22Rv1 (cell line): ENCODE measurements at regions not wholly inside any gene's neighbourhood (a gene's known extent, or its start where the extent isn't known, plus 50 kb on each side); places are given as distances from the start of the nearest gene placed in this dataset.
A peak's percentile ranks its signal among the peaks of the same experiment; 100 is the strongest.
"Not testable (repeated sequence)": the region's sequence is repeated elsewhere in the genome, so short reads cannot be mapped to it uniquely, and the experiment has no call there.

Source experiments
- H3K27ac ChIP-seq: fragments of 450-650 bp; 2 replicates; pipeline ENCODE4 v1.5.1; 2017
- ZFX ChIP-seq: fragments of 450-650 bp; IDR thresholded peaks from 2 replicates; pipeline ENCODE4 v1.6.1; 2017; ENCODE audit warnings: antibody characterized with exemption, borderline replicate concordance
- TF ChIP-seq, protein P1 (sequence below): fragments of 450-650 bp; IDR thresholded peaks from 2 replicates; pipeline ENCODE4 v1.5.1; 2017; ENCODE audit warnings: mild to moderate bottlenecking

DNA sequence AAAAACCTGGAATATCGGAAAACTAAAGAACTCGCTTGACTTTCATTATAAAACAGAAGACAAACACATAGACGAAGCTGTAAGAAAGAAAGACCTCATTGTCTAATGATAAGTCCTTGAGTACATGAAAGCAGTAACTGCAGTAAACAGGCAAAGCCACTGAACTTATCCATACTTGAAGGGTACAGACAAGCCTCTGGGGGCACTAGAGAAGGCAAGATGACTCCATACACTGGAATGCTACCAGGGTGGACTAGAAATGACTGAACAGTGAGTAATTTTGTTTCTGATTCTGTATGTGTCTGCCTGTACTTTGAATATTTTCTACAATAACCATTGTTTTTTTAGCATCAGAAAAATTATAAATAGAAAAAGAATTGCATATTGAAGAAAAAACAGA, 507.9 kb downstream of the UQCRFS1 start:
- H3K27ac ChIP-seq, result no peak overlapping the region
- TF ChIP-seq, protein P1, sequence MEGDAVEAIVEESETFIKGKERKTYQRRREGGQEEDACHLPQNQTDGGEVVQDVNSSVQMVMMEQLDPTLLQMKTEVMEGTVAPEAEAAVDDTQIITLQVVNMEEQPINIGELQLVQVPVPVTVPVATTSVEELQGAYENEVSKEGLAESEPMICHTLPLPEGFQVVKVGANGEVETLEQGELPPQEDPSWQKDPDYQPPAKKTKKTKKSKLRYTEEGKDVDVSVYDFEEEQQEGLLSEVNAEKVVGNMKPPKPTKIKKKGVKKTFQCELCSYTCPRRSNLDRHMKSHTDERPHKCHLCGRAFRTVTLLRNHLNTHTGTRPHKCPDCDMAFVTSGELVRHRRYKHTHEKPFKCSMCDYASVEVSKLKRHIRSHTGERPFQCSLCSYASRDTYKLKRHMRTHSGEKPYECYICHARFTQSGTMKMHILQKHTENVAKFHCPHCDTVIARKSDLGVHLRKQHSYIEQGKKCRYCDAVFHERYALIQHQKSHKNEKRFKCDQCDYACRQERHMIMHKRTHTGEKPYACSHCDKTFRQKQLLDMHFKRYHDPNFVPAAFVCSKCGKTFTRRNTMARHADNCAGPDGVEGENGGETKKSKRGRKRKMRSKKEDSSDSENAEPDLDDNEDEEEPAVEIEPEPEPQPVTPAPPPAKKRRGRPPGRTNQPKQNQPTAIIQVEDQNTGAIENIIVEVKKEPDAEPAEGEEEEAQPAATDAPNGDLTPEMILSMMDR, result peak; percentile 26; the same call in 1 of the 2 replicates
- TF ChIP-seq ZFX, result no peak

DNA sequence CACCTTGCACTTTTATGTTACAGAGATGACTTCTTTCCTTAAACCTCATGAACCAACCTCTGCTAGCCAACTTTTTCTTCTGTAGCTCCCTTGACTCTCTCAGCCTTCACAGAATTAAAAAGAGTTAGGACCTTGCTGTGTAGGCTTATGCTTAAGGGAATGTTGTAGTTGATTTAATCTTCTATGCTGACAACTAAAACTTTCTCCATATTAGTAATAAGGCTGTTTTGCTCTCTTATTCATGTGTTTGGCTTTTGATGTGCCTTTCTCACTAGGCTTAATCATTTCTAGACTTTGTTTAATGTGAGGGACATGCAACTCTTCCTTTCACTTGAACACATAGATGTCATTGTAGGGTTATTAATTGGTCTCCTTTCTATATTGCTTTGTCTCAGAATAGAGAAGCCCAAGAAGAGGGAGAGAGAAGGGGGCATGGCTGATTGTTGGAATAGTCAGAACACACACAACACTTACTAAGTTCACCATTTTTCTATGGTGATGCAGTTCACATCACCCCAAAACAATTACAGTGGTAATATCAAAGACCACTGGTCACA, 509.5 kb downstream of the UQCRFS1 start:
- TF ChIP-seq, protein P1, result no peak
- no peak for TF ChIP-seq ZFX
- no peak overlapping the region for H3K27ac ChIP-seq

DNA sequence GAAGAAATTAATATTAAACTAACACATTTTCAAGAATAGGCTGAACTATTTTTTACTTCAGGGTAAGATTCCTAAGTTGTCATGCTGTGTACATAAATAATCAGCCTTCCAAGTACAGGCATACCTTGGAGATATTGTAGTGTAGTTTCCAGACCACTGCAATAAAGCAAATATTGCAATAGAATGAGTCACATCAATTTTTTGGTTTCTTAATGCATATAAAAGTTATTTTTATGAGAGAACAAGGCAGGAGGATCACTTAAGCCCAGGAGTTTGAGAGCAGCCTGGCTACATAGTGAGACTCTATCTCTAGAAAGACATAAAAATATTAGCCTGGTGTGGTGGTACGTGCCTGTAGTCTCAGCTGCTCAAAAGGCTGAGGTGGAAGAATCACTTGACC, 511.5 kb downstream of the UQCRFS1 start:
- H3K27ac ChIP-seq, result no peak overlapping the region
- TF ChIP-seq, protein P1, result no peak
- TF ChIP-seq ZFX, result no peak

DNA sequence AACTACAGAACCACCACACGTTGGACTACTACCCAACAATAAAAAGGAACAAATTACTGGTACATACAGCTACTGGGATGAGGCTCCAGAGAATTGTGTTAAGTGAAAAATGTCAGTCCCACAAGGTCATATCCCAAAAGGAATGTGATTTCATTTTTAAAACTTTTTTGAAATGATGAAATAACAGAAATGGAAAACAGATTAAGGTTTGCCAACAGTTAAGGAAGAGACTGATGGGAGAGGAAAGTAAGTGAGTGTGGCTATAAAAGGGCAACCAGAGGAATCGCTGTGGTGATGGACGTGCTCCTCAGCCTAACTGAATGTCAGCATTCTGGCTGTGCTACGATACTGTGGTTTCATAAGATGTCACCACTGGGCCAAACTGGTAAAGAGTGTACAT, 512.8 kb downstream of the UQCRFS1 start:
- TF ChIP-seq, protein P1, result no peak
- no peak for TF ChIP-seq ZFX

DNA sequence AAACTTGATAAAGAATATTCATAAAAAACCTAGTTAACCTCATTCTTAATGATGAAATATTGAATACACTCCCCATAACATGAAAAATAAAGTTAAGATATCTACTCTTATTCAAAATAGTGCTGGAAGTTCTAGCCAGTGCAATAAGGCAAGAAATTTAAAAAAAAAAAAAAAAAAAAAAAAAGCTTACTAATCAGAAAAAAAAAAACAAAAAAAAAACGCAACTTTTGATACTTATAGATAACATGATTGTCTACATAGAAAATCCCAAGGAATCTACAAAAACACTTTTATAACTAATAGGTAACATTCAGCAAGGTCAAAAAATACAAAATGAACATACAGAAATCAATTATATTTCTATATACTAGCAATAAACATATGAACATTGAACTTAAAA, 515.6 kb downstream of the UQCRFS1 start:
- H3K27ac ChIP-seq, result no peak overlapping the region
- no peak for TF ChIP-seq ZFX
- TF ChIP-seq, protein P1, result no peak

More for the DNA sequence above, 512.8 kb downstream of the UQCRFS1 start:
- no peak overlapping the region for H3K27ac ChIP-seq

DNA sequence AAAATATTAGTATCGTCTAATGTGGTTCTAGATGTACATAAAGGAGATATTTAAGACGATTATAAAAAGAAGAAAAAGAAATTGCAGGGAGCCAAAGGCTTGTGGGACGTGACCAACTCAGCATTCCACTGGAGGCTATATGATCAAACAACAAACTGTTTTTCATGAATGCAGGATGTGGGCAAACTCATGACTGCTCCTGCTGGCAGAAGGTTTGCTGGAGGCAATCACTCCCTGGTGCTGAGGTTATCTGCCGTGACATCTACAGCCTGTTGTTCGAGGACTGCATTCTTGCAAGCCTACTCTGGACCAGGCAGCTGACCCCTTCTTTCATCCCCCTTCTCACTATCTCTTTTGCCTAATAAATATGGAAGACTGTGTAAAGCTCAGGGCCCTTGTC, 518.1 kb downstream of the UQCRFS1 start:
- H3K27ac ChIP-seq, result no peak overlapping the region
- TF ChIP-seq, protein P1, result no peak
- no peak for TF ChIP-seq ZFX

DNA sequence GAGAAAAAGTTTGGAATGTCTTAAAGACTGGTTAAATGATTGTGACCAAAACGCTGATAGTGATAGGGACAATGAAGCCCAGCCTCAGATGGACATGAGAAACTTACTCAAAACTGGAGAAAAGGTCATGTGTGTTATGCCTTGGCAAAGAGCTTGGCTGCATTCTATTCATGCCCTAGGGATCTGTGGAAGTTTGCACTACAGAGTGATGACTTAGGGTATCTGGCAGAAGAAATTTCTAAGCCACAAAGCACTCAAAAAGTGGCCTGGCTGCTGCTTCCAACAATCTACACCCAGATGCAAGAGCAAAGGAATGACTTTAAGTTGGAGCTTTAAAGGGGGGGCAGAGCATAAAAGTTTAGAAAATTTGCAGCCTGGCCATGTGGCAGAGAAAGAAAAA, 521.3 kb downstream of the UQCRFS1 start:
- H3K27ac ChIP-seq, result no peak overlapping the region
- no peak for TF ChIP-seq ZFX
- TF ChIP-seq, protein P1, result no peak

DNA sequence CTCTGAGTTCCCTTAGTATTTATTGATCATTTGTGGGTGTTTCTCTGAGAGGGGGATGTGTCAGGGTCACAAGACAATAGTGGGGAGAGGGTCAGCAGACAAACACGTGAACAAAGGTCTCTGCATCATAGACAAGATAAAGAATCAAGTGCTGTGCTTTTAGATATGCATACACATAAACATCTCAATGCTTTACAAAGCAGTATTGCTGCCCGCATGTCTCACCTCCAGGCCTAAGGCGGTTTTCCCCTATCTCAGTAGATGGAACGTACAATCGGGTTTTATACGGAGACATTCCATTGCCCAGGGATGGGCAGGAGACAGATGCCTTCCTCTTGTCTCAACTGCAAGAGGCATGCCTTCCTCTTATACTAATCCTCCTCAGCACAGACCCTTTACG, 523.5 kb downstream of the UQCRFS1 start:
- not testable (repeated sequence) for H3K27ac ChIP-seq
